Fibroblast of lung (primary cell): ENCODE measurements at regions not wholly inside any gene's neighbourhood (a gene's known extent, or its start where the extent isn't known, plus 50 kb on each side); places are given as distances from the start of the nearest gene placed in this dataset.

Experiments used
- EZH2 ChIP-seq: IDR thresholded peaks from 2 replicates; pipeline ENCODE4 v1.5.1; 2012; ENCODE audit warnings: low read length, control low read depth, mild to moderate bottlenecking; ENCODE audit errors: missing control alignments
- TF ChIP-seq, protein P1 (sequence below), 2 donors: IDR thresholded peaks in 1 of 2; conservative IDR thresholded peaks in 1 of 2; 1 replicate in 1 of 2; 2 replicates in 1 of 2; pipeline ENCODE4 v1.5.1; 2011 to 2012; ENCODE audit warnings: low read length in 2 of 2, control low read depth in 1 of 2, inconsistent platforms in 1 of 2, low read depth in 1 of 2, mild to moderate bottlenecking in 1 of 2

GRCh38 chr13:99809496-99809895, 162.1 kb downstream of the ZIC5 start:
- no peak for TF ChIP-seq EZH2
- TF ChIP-seq, protein P1, sequence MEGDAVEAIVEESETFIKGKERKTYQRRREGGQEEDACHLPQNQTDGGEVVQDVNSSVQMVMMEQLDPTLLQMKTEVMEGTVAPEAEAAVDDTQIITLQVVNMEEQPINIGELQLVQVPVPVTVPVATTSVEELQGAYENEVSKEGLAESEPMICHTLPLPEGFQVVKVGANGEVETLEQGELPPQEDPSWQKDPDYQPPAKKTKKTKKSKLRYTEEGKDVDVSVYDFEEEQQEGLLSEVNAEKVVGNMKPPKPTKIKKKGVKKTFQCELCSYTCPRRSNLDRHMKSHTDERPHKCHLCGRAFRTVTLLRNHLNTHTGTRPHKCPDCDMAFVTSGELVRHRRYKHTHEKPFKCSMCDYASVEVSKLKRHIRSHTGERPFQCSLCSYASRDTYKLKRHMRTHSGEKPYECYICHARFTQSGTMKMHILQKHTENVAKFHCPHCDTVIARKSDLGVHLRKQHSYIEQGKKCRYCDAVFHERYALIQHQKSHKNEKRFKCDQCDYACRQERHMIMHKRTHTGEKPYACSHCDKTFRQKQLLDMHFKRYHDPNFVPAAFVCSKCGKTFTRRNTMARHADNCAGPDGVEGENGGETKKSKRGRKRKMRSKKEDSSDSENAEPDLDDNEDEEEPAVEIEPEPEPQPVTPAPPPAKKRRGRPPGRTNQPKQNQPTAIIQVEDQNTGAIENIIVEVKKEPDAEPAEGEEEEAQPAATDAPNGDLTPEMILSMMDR (conservative IDR thresholded peaks at IDR 0.05 in 1 of 2, IDR thresholded peaks at IDR 0.05 in 1 of 2; ENCODE audit: low read depth in 1 of 2, low read length in 2 of 2) = no peak
